ENCODE measurements at regions not wholly inside any gene's neighbourhood (a gene's known extent, or its start where the extent isn't known, plus 50 kb on each side); places are given as distances from the start of the nearest gene placed in this dataset.
A peak's percentile ranks its signal among the peaks of the same experiment; 100 is the strongest.

DNA sequence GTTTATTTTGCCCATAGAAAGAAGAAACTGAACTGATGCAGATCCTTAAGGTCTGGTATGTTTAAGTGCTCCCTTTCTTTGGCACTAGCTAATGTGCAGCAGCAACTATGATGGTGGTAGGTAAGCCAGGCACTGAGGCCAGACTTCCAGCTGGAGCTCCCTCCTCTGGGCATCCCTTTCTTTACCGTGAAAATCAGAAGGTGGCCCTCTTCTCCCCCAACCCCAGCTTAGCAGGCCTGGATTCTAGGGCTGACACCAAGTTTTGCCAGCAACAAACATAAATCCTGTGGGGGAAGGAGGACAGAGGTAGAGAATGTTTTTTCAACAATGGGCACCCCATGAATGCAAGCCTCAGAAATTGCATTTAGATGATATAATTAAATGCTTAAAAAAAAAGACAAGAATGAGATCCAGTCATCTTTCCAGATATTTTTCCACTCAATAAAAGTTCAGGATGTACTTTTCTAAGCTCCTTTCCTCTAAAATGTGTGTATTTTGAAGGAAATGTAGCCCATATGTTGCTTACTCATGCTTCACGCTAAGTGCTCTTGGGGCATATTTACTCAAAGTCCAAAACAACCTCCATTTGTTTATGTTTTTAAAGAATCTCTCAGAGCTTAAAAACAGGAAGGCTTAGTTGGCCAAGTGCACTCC, 123.9 kb upstream of the NXT1 start:
- H3K9me3 Mint-ChIP-seq = peaks cover 5 to 14% of the 10 kb centered on the region in 2 donors
- H3K36me3 Mint-ChIP-seq = peaks cover 0 to 2% of the 10 kb centered on the region in 2 donors
- no peak overlapping the region for H3K27ac Mint-ChIP-seq

DNA sequence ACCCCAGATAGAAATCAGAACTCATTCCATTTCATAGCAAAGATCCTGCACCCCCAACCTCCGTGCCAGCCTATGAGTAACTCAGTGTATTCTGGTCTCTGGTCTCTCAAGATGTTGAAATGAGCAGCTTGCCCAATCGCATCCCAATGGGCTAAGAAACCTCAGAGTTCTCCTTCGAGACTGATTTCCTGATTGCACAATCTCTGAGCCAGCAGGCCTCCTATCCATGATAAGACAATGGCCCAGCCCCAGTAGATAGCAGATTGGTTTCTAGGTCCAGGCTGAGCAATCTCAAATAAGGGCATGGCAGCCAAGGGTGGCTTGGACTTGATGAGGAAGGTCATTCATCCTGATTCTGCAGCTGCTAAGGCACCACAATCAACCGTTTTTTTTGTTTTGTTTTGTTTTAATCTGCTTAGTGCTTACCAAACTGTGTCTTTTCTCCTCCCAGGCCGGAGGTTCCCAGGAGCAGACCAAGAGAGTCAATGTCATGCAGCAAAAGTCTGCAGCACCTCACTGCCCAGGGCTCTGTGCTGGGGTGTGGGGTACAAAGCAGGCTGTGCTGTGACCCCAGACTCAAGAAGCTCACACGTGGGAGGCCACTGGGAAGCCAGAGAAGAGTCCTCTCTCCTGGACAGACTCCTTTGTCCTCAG, 125.1 kb upstream of the NXT1 start:
- ATAC-seq (replicated peaks) (no peak), DNase-seq (no peak)
- Mint-ChIP-seq H3K4me1 (no peaks in the 10 kb centered on the region), H3K27me3 (peaks cover 15 to 22% of the 10 kb centered on the region in 2 donors), H3K4me3 (no peak overlapping the region), H3K36me3 (peaks cover 0 to 3% of the 10 kb centered on the region in 2 donors), H3K9me3 (peaks cover 12 to 19% of the 10 kb centered on the region in 2 donors), H3K27ac (no peak overlapping the region)

More for the DNA sequence above, 123.9 kb upstream of the NXT1 start:
- ATAC-seq (replicated peaks) (no peak), DNase-seq (no peak)
- H3K4me1 Mint-ChIP-seq = no peaks in the 10 kb centered on the region
- H3K27me3 Mint-ChIP-seq = peaks cover 10 to 25% of the 10 kb centered on the region in 2 donors
- no peak overlapping the region for H3K4me3 Mint-ChIP-seq

DNA sequence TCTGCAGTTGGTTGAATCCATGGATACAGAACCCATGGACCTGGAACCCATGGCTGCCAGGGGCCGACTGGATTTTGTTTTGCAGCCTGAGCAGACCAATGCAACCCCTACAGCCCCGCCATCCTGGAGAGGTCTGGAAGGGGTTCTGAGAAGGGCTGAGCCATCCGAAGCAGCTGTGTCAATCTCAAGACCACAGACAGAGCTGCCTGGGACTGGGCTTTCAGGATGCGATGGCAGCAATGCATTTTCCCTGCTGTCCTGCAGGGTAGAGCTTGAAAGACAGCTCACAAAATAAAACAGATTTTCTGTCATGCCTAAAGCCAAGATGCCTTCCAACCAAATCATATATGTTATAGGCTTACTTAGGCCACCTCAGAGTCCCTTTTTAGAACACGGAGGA, 125.8 kb upstream of the NXT1 start:
- Mint-ChIP-seq H3K9me3 (peaks cover 16 to 23% of the 10 kb centered on the region in 2 donors), H3K36me3 (peaks cover 0 to 3% of the 10 kb centered on the region in 2 donors), H3K27me3 (peaks cover 9 to 28% of the 10 kb centered on the region in 2 donors), H3K4me3 (no peak overlapping the region), H3K4me1 (no peaks in the 10 kb centered on the region), H3K27ac (no peak overlapping the region)
- ATAC-seq (replicated peaks) = no peak
- DNase-seq = no peak

DNA sequence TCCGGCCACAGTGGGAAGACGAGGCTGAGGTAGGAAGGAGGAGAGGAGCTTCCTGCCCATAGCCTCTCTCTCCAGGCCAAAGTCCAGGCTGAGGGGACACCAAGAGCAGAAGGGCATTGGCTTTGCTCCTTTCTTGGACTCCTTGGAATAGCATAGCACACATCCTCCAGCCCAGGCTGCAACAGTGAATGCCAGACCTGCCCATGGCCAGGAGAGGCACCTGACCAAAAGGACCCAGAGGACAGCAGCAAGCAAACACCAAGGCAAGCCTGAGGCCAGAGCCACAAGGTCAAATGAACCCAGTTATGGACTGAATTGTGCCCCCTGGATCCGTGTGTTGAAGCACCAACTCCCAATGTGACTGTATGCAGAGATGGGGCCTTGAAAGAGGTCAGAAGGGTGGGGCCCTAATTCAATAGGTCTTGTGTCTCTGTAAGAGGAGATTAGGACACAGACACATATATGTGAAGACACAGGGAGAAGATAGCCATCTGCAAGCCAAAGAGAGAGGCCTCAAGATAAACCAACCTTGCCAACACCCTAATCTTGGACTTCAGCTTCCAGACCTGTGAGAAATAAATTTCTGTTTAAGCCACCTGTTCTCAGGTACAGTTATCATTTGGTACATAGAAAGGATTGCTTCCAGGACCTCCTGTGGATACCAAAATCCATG, 126.5 kb upstream of the NXT1 start:
- Mint-ChIP-seq H3K36me3 (peaks cover 0 to 3% of the 10 kb centered on the region in 2 donors), H3K27me3 (peaks cover 9 to 36% of the 10 kb centered on the region in 2 donors), H3K4me1 (no peaks in the 10 kb centered on the region), H3K4me3 (no peak overlapping the region), H3K9me3 (peaks cover 17 to 27% of the 10 kb centered on the region in 2 donors), H3K27ac (no peak overlapping the region)
- ATAC-seq (replicated peaks) (no peak), DNase-seq (no peak)

DNA sequence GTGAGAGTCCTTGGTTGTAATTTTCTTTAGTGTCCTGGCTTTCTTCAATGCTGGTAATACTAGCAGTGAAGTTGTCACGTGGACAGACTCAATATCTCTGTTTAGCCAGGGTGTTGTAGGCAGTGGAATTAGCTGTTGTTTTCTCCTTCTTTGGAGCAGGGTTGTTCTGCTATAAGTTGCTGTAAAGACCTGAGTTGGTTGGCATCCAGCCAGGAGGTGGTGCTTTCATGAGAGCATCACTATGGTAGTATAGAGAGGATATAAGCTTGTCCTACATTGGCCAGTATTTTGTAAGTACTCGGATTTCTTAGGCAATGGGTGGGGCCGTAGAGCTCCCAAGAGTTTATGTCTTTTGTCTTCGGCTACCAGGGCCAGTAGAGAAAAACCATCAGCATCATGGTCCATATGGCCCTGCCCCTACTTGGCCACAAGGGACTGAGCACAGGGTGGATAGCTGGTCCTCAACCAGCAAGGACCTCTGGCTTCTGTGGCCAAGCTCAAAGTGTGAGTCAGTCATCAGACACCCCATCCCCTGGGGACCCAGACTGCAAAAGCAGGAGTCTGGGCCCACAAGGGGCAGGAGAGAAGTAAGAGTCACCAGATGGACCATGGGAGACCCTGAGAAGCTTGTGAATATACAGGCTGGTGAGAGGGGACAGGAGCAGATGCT, 127.9 kb upstream of the NXT1 start:
- DNase-seq (no peak), ATAC-seq (replicated peaks) (no peak)
- no peak overlapping the region for H3K27ac Mint-ChIP-seq
- no peaks in the 10 kb centered on the region for H3K4me1 Mint-ChIP-seq
- H3K9me3 Mint-ChIP-seq = peaks cover 27 to 40% of the 10 kb centered on the region in 2 donors
- peaks cover 6 to 45% of the 10 kb centered on the region in 2 donors for H3K27me3 Mint-ChIP-seq
- no peak overlapping the region for H3K4me3 Mint-ChIP-seq
- H3K36me3 Mint-ChIP-seq = peaks cover 0 to 3% of the 10 kb centered on the region in 2 donors

DNA sequence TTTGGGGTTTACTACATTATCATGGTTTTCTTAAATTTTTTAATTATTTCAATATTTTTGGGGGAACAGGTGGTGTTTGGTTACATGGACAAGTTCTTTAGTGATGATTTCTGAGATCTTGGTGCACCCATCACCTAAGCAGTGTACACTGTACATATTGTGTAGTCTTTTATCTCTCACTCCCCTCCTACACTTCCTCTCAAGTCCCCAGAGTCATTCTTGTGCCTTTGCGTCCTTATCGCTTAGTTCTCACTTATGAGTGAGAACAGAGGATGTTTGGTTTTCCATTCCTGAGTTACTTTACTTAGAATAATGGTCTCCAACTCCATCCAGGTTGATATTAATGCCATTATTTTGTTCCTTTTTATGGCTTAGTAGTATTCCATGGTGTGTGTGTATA, 130.9 kb upstream of the CD93 start:
- Mint-ChIP-seq H3K9me3 (peaks cover 28 to 34% of the 10 kb centered on the region in 2 donors), H3K4me3 (no peak overlapping the region), H3K36me3 (peaks cover 0 to 3% of the 10 kb centered on the region in 2 donors), H3K27me3 (peaks cover 5 to 37% of the 10 kb centered on the region in 2 donors), H3K4me1 (no peaks in the 10 kb centered on the region), H3K27ac (no peak overlapping the region)
- DNase-seq (no peak), ATAC-seq (replicated peaks) (no peak)

DNA sequence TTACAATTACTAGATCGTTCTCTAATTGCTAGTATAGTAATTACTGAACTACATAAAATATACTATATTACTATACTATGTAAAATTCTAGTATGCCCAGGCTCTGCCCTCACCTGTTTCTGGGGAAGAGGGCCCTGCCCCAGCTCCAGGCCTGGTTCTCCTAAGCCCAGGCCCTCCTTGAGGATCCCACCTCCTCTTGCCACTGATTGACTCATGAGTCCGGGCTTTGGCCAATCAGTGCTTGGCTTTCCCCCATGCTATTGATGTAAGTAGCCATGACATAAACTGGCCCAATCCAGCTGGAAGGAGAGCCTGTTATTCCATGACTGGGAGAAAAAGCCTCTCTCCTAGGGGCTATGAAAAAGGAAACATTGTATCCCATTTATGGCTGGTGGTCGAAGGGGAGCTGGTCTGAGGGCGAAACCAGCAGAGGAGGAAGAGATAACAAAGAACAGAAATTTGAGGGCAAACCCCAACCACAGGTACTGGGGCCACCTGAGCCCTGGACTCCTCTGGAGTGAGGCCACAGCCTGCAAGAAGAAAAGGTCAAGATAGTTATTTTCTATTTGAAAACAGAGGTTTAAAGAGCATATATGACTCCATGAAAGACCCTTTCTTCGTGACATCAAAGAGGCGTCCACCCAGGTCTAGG, 129.3 kb upstream of the CD93 start:
- ATAC-seq (replicated peaks) (no peak), DNase-seq (no peak)
- Mint-ChIP-seq H3K4me3 (no peak overlapping the region), H3K27ac (no peak overlapping the region), H3K4me1 (no peaks in the 10 kb centered on the region), H3K9me3 (peaks cover 18 to 24% of the 10 kb centered on the region in 2 donors), H3K27me3 (peaks cover 0 to 43% of the 10 kb centered on the region in 2 donors), H3K36me3 (no peaks in the 10 kb centered on the region)

DNA sequence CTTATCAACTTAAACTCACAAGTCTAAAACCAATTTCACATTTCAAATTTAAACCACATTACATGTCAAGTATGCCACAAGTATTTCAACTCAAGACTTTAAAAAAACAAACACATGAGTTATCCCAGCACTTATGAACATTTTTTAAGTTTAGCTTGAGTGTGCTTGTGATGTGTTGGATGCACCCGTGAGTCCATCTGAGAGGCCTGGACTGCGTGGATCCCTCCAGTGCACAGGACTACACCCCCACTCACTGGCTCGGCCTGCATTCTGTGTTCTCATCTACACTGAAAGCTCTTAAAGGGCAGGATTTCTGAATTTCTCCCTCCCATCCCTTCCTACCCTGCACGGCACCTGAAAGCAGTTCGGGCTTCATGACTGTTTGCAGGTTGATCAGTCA, 128.8 kb upstream of the CD93 start:
- Mint-ChIP-seq H3K27me3 (peaks cover 0 to 38% of the 10 kb centered on the region in 2 donors), H3K4me1 (no peaks in the 10 kb centered on the region), H3K36me3 (no peaks in the 10 kb centered on the region), H3K27ac (no peak overlapping the region), H3K4me3 (no peak overlapping the region), H3K9me3 (peaks cover 16 to 21% of the 10 kb centered on the region in 2 donors)
- ATAC-seq (replicated peaks) (no peak), DNase-seq (no peak)

DNA sequence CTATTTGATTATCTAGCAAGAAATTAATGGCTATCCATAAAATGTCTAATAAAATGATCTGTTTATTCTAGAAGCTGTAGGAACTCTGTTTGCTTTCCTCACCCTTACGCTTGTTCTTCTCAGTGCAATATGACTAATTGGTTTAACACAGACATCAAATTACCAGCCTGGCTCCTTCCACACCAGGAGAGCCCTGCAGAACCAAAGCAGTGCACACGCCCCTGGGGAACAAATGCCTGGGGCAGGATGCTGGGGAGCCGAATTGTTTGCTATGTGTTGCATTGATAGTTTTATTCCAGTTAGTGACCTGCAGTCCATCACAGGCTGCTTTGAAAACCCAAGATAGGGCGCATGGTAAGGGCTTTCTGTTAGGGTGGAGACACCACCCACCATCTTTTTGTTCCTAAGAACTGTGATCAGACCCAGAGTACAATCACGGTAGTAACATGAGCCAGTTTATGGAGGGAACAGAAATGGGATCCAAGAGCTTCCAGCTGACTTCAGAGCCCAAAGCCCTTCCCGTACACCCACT, 126.4 kb upstream of the CD93 start:
- H3K4me3 Mint-ChIP-seq = no peak overlapping the region
- ATAC-seq (replicated peaks) (no peak), DNase-seq (no peak)
- peaks cover 7 to 21% of the 10 kb centered on the region in 2 donors for H3K27me3 Mint-ChIP-seq
- peaks cover 2 to 3% of the 10 kb centered on the region in 2 donors for H3K9me3 Mint-ChIP-seq
- no peaks in the 10 kb centered on the region for H3K4me1 Mint-ChIP-seq
- no peaks in the 10 kb centered on the region for H3K36me3 Mint-ChIP-seq
- no peak overlapping the region for H3K27ac Mint-ChIP-seq

DNA sequence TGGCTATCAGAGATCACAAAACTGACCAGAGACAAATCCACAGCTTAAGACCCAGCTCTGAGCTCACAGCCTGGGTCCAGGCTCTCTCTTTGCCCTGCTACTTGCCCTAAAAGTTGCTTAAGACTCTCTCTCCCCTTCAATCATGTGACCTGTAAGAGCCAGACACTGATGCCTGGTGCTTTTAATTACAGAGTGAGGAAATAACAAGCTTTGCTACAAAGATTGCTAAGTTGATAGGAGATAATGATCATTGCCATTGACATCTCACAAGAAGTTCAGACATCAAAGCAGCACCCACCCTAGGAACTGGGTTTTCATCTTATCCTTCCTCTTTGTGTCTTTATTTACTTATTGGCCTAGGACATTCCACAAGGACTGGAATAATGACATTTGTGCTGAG, 125.9 kb upstream of the CD93 start:
- Mint-ChIP-seq H3K4me1 (no peaks in the 10 kb centered on the region), H3K36me3 (no peaks in the 10 kb centered on the region), H3K27me3 (peaks cover 7 to 21% of the 10 kb centered on the region in 2 donors), H3K9me3 (peaks cover 0 to under 1% of the 10 kb centered on the region in 2 donors), H3K27ac (no peak overlapping the region), H3K4me3 (no peak overlapping the region)
- no peak for ATAC-seq (replicated peaks)
- DNase-seq = no peak

DNA sequence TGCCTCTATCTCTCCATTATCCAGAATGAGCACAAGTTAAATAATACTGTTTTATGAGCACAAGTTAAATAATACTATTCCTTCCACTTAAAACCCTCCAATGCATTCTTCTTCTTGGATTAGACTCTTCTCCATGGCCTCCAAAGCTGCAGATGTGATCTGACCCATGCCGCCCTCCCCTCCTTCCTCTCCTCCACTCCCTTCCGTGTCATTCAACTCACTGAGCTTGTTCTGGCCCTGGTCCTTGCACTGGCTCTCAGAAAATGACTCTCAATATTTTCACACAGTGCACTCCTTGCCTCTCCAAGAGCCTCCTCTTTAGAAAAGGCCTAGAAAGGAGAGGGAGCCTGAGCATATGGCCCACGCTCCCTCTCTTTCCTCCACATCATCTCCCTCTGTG, 125.0 kb upstream of the CD93 start:
- H3K4me3 Mint-ChIP-seq = no peak overlapping the region
- ATAC-seq (replicated peaks) = no peak
- no peak overlapping the region for H3K27ac Mint-ChIP-seq
- H3K27me3 Mint-ChIP-seq = peaks cover 7 to 21% of the 10 kb centered on the region in 2 donors
- H3K4me1 Mint-ChIP-seq = no peaks in the 10 kb centered on the region
- no peaks in the 10 kb centered on the region for H3K36me3 Mint-ChIP-seq
- H3K9me3 Mint-ChIP-seq = no peaks in the 10 kb centered on the region
- DNase-seq = no peak

DNA sequence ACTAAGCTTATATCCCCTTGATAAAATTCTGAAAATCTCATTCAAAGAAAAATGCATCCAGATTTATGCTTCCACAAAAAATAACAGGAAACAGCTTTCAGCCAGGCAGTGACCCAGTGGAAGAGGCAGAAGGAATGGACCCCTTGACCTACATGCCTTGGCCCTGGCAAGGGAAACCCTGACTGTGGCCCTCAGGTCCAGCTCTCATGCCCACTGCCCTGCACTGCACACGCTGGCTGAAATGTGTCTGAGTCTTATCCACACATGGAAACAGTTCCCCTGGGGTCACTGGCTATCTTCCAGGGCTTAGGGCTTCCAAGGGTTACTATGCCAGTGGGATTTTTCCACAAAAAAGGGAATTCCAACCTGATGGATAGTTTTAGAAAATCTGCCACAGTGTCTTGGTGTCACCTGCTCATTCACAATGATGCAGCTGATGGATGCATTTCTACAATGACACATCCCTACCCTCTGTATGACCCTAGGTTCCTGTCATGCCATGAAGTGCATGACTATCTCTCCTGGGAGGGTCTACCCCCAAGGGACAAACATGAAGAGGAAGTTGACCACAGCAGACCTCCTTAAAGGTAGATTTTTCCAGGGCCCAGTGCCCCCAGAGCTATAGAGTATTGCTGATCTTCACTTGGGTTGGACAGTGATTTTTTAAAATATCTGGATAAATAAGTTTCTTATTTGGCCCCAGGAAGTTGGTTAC, 121.9 kb upstream of the CD93 start:
- DNase-seq (no peak), ATAC-seq (replicated peaks) (peak in 1 of 2 donors; percentile 27)
- no peaks in the 10 kb centered on the region for H3K4me1 Mint-ChIP-seq
- no peak overlapping the region for H3K27ac Mint-ChIP-seq
- peaks cover 7 to 29% of the 10 kb centered on the region in 2 donors for H3K27me3 Mint-ChIP-seq
- no peak overlapping the region for H3K4me3 Mint-ChIP-seq
- no peaks in the 10 kb centered on the region for H3K9me3 Mint-ChIP-seq
- H3K36me3 Mint-ChIP-seq = no peaks in the 10 kb centered on the region

DNA sequence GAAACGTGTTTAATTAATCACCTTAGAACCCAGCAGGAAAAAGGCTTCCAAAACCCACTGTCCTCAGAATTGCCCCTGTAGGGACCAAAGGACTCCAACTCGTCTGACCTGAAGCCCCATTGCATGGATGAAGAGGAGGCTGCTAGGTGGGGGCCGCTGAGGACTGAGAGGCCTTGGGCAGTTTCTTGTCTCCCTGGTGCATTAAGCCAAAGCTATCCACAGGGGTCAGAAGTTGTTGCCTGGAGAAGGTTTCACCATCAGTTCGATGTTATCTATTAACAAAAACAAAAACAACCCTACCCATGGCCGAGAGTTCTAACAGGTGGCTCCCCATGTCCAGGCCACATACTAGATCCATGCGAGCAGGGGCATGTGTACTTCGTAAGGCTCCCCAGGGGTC, 120.9 kb upstream of the CD93 start:
- no peak for DNase-seq
- Mint-ChIP-seq H3K4me1 (no peaks in the 10 kb centered on the region), H3K9me3 (no peaks in the 10 kb centered on the region), H3K36me3 (no peaks in the 10 kb centered on the region), H3K27me3 (peaks cover 7 to 28% of the 10 kb centered on the region in 2 donors), H3K4me3 (no peak overlapping the region), H3K27ac (no peak overlapping the region)
- ATAC-seq (replicated peaks) = no peak

All from stimulated activated naive B cell treated with anti-CD40 and anti-IgM and Interleukin-4, amounts not matched to agents 10 μg/mL and 1 μg/mL and 100 μg/mL, for 72 hours (primary cell).